ENCODE measurements at regions not wholly inside any gene's neighbourhood (a gene's known extent, or its start where the extent isn't known, plus 50 kb on each side); places are given as distances from the start of the nearest gene placed in this dataset.

DNA sequence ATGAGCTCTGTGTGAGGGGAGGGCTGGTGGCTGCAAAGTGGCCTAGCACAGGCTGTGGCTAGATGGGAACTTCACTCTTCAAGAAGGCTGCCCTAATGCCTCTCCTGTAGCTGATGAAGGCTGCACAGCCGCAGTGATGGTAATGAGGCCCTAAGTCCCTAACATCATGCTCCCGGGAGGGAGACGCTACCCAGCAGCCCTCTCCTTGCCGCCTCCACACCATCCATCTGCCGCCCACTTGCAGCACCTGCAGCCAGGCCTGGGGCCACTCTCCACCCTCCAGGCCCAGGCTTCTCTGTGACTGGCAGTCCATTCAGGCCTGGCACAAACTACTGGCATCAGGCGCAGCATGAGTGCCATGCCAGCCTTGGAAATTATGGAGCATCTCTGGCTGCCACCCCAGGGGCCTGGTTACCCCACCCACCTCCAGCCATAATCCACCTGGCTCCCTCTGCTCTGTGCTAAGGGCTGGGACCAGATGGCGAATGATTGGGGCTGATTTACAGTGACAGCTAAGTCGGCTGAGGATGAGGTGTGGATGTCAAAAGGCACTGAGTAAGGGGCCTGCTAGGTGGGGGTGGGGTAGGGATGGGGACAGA lies 284.2 kb downstream of the LRFN2 start:
- Histone ChIP-seq H3F3A (ENCODE audit: insufficient read depth, low read length, poor library complexity, severe bottlenecking) (no peaks in the 10 kb centered on the region), H3K9ac (ENCODE audit: low read length) (no peak overlapping the region), H3K27ac (ENCODE audit: low read length) (no peak overlapping the region), H3K9me2 (ENCODE audit: insufficient read depth, low read length) (no peaks in the 10 kb centered on the region), H2AFZ (ENCODE audit: low read depth, low read length) (no peak overlapping the region), H3K27me3 (ENCODE audit: insufficient read depth, low read depth, low read length) (no peaks in the 10 kb centered on the region), H3K4me3 (ENCODE audit: low read length) (no peak overlapping the region), H3K4me2 (ENCODE audit: low read length) (no peak overlapping the region), H3K9me3 (ENCODE audit: low read length) (no peaks in the 10 kb centered on the region), H3K36me3 (ENCODE audit: insufficient read depth, low read length) (no peaks in the 10 kb centered on the region), H4K20me1 (ENCODE audit: insufficient read depth) (no peaks in the 10 kb centered on the region), H3K79me2 (replicated peaks; ENCODE audit: insufficient read depth, low read length) (no peaks in the 10 kb centered on the region)
- no peak for TF ChIP-seq TAF1 (IDR thresholded peaks at IDR 0.05; ENCODE audit: low read depth)

DNA sequence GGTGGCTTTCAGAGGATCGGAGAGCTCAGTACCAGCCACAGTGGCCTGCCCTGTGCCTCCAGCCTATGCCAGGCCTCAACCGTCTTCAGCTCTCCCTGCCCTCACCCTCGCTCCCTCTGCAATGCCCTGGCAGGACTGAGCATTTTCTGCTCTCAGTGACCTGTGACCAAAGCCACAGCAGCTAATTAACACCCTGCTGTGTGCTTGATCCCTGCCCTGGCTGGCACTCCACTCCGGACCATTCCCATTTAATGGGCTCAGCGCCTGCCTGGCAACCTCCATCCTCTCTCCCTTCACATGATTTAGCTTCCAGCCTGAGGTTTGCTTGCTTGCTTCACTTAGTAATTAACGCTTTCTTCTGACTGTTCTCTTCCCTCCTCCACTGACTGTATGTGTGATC lies 287.5 kb downstream of the LRFN2 start:
- TF ChIP-seq SMC3 (conservative IDR thresholded peaks at IDR 0.05; ENCODE audit: poor library complexity) (no peak), EZH2 (IDR thresholded peaks at IDR 0.05; ENCODE audit: borderline replicate concordance, insufficient read depth, low read length, poor library complexity, severe bottlenecking) (no peak), POLR2AphosphoS5 (IDR thresholded peaks at IDR 0.05) (no peak), TAF1 (IDR thresholded peaks at IDR 0.05; ENCODE audit: low read depth) (no peak), MXI1 (conservative IDR thresholded peaks at IDR 0.05; ENCODE audit: poor library complexity, severe bottlenecking) (no peak), RAD21 (conservative IDR thresholded peaks at IDR 0.05) (no peak), EP300 (conservative IDR thresholded peaks at IDR 0.05; ENCODE audit: poor library complexity, severe bottlenecking) (no peak)
- TF ChIP-seq, protein P1, sequence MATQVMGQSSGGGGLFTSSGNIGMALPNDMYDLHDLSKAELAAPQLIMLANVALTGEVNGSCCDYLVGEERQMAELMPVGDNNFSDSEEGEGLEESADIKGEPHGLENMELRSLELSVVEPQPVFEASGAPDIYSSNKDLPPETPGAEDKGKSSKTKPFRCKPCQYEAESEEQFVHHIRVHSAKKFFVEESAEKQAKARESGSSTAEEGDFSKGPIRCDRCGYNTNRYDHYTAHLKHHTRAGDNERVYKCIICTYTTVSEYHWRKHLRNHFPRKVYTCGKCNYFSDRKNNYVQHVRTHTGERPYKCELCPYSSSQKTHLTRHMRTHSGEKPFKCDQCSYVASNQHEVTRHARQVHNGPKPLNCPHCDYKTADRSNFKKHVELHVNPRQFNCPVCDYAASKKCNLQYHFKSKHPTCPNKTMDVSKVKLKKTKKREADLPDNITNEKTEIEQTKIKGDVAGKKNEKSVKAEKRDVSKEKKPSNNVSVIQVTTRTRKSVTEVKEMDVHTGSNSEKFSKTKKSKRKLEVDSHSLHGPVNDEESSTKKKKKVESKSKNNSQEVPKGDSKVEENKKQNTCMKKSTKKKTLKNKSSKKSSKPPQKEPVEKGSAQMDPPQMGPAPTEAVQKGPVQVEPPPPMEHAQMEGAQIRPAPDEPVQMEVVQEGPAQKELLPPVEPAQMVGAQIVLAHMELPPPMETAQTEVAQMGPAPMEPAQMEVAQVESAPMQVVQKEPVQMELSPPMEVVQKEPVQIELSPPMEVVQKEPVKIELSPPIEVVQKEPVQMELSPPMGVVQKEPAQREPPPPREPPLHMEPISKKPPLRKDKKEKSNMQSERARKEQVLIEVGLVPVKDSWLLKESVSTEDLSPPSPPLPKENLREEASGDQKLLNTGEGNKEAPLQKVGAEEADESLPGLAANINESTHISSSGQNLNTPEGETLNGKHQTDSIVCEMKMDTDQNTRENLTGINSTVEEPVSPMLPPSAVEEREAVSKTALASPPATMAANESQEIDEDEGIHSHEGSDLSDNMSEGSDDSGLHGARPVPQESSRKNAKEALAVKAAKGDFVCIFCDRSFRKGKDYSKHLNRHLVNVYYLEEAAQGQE (IDR thresholded peaks at IDR 0.05; ENCODE audit: borderline replicate concordance): no peak
- TF ChIP-seq, protein P2, sequence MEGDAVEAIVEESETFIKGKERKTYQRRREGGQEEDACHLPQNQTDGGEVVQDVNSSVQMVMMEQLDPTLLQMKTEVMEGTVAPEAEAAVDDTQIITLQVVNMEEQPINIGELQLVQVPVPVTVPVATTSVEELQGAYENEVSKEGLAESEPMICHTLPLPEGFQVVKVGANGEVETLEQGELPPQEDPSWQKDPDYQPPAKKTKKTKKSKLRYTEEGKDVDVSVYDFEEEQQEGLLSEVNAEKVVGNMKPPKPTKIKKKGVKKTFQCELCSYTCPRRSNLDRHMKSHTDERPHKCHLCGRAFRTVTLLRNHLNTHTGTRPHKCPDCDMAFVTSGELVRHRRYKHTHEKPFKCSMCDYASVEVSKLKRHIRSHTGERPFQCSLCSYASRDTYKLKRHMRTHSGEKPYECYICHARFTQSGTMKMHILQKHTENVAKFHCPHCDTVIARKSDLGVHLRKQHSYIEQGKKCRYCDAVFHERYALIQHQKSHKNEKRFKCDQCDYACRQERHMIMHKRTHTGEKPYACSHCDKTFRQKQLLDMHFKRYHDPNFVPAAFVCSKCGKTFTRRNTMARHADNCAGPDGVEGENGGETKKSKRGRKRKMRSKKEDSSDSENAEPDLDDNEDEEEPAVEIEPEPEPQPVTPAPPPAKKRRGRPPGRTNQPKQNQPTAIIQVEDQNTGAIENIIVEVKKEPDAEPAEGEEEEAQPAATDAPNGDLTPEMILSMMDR (IDR thresholded peaks at IDR 0.05; ENCODE audit: poor library complexity, severe bottlenecking): no peak

More for the DNA sequence above, 287.5 kb downstream of the LRFN2 start:
- H3K27ac ChIP-seq (ENCODE audit: low read length): no peak overlapping the region
- H4K20me1 ChIP-seq (ENCODE audit: insufficient read depth): no peaks in the 10 kb centered on the region
- no peak overlapping the region for H2AFZ ChIP-seq (ENCODE audit: low read depth, low read length)
- H3K9ac ChIP-seq (ENCODE audit: low read length): no peak overlapping the region
- no peak overlapping the region for H3K4me3 ChIP-seq (ENCODE audit: low read length)
- no peaks in the 10 kb centered on the region for H3K27me3 ChIP-seq (ENCODE audit: insufficient read depth, low read depth, low read length)
- H3K4me2 ChIP-seq (ENCODE audit: low read length): no peak overlapping the region
- H3K79me2 ChIP-seq (replicated peaks; ENCODE audit: insufficient read depth, low read length): no peaks in the 10 kb centered on the region
- H3F3A ChIP-seq (ENCODE audit: insufficient read depth, low read length, poor library complexity, severe bottlenecking): no peaks in the 10 kb centered on the region
- H3K36me3 ChIP-seq (ENCODE audit: insufficient read depth, low read length): no peaks in the 10 kb centered on the region
- no peaks in the 10 kb centered on the region for H3K9me3 ChIP-seq (ENCODE audit: low read length)
- no peaks in the 10 kb centered on the region for H3K9me2 ChIP-seq (ENCODE audit: insufficient read depth, low read length)

All from neural cell (in vitro differentiated cells).